ENCODE measurements at regions not wholly inside any gene's neighbourhood (a gene's known extent, or its start where the extent isn't known, plus 50 kb on each side); places are given as distances from the start of the nearest gene placed in this dataset.
A peak's percentile ranks its signal among the peaks of the same experiment; 100 is the strongest.

- peak in 4 of 5 donors; percentile 33 to 51 (median 46) for DNase-seq
- Histone ChIP-seq H3K36me3 (ENCODE audit: control insufficient read depth in 2 of 3, insufficient read depth in 3 of 3, low read length in 3 of 3) (no peaks in the 10 kb centered on the region), H3K27me3 (ENCODE audit: control insufficient read depth, insufficient read depth, low read length) (no peaks in the 10 kb centered on the region), H3K4me3 (ENCODE audit: low read length in 3 of 3) (no peak overlapping the region), H3K9me3 (ENCODE audit: control insufficient read depth in 2 of 3, insufficient read depth in 1 of 3, low read length in 3 of 3) (no peaks in the 10 kb centered on the region), H3K9ac (ENCODE audit: low read length in 3 of 3) (no peak overlapping the region), H3K4me1 (ENCODE audit: control insufficient read depth in 2 of 3, insufficient read depth in 2 of 3, low read depth in 1 of 3, low read length in 3 of 3) (no peaks in the 10 kb centered on the region), H3K27ac (ENCODE audit: low read depth in 2 of 2, low read length in 2 of 2) (no peak overlapping the region)
- FAIRE-seq, result no peak
- intact Hi-C loops (cut with DNase I), result no loop called here
- TF ChIP-seq CTCF (IDR thresholded peaks at IDR 0.05; ENCODE audit: borderline replicate concordance, extremely low read depth, insufficient read depth), result no peak
Measured at GRCh38 chr7:68813551-68814080, 784.7 kb upstream of the AUTS2 start.

GRCh38 chr7:68816491-68816890 lies 781.8 kb upstream of the AUTS2 start:
- Histone ChIP-seq H3K4me3 (ENCODE audit: low read length in 3 of 3) (no peak overlapping the region), H3K27ac (ENCODE audit: low read depth in 2 of 2, low read length in 2 of 2) (no peak overlapping the region), H3K27me3 (ENCODE audit: control insufficient read depth, insufficient read depth, low read length) (no peaks in the 10 kb centered on the region), H3K9ac (ENCODE audit: low read length in 3 of 3) (no peak overlapping the region), H3K4me1 (ENCODE audit: control insufficient read depth in 2 of 3, insufficient read depth in 2 of 3, low read depth in 1 of 3, low read length in 3 of 3) (no peaks in the 10 kb centered on the region), H3K9me3 (ENCODE audit: control insufficient read depth in 2 of 3, insufficient read depth in 1 of 3, low read length in 3 of 3) (no peaks in the 10 kb centered on the region), H3K36me3 (ENCODE audit: control insufficient read depth in 2 of 3, insufficient read depth in 3 of 3, low read length in 3 of 3) (no peaks in the 10 kb centered on the region)
- TF ChIP-seq CTCF (IDR thresholded peaks at IDR 0.05; ENCODE audit: borderline replicate concordance, extremely low read depth, insufficient read depth), result no peak
- DNase-seq (no peak), FAIRE-seq (no peak)
- intact Hi-C loops (cut with DNase I), result no loop called here

- DNase-seq (no peak), FAIRE-seq (no peak)
- H3K27me3 ChIP-seq (ENCODE audit: control insufficient read depth, insufficient read depth, low read length), result no peaks in the 10 kb centered on the region
- no peaks in the 10 kb centered on the region for H3K4me1 ChIP-seq (ENCODE audit: control insufficient read depth in 2 of 3, insufficient read depth in 2 of 3, low read depth in 1 of 3, low read length in 3 of 3)
- H3K4me3 ChIP-seq (ENCODE audit: low read length in 3 of 3), result no peak overlapping the region
- intact Hi-C loops (cut with DNase I), result no loop called here
- H3K9me3 ChIP-seq (ENCODE audit: control insufficient read depth in 2 of 3, insufficient read depth in 1 of 3, low read length in 3 of 3), result peaks cover 0 to 10% (median 5%) of the 10 kb centered on the region in 3 donors
- no peak overlapping the region for H3K9ac ChIP-seq (ENCODE audit: low read length in 3 of 3)
- H3K27ac ChIP-seq (ENCODE audit: low read depth in 2 of 2, low read length in 2 of 2), result no peak overlapping the region
- TF ChIP-seq CTCF (IDR thresholded peaks at IDR 0.05; ENCODE audit: borderline replicate concordance, extremely low read depth, insufficient read depth), result no peak
- no peaks in the 10 kb centered on the region for H3K36me3 ChIP-seq (ENCODE audit: control insufficient read depth in 2 of 3, insufficient read depth in 3 of 3, low read length in 3 of 3)
Measured at GRCh38 chr7:68820321-68820720, 778.0 kb upstream of the AUTS2 start.

GRCh38 chr7:68821846-68822245 lies 776.4 kb upstream of the AUTS2 start:
- no peak for DNase-seq
- no peaks in the 10 kb centered on the region for H3K36me3 ChIP-seq (ENCODE audit: control insufficient read depth in 2 of 3, insufficient read depth in 3 of 3, low read length in 3 of 3)
- no peak overlapping the region for H3K4me3 ChIP-seq (ENCODE audit: low read length in 3 of 3)
- intact Hi-C loops (cut with DNase I), result no loop called here
- no peak overlapping the region for H3K9ac ChIP-seq (ENCODE audit: low read length in 3 of 3)
- no peaks in the 10 kb centered on the region for H3K27me3 ChIP-seq (ENCODE audit: control insufficient read depth, insufficient read depth, low read length)
- H3K4me1 ChIP-seq (ENCODE audit: control insufficient read depth in 2 of 3, insufficient read depth in 2 of 3, low read depth in 1 of 3, low read length in 3 of 3), result no peaks in the 10 kb centered on the region
- H3K9me3 ChIP-seq (ENCODE audit: control insufficient read depth in 2 of 3, insufficient read depth in 1 of 3, low read length in 3 of 3), result peaks cover 0 to 10% (median 5%) of the 10 kb centered on the region in 3 donors
- FAIRE-seq, result no peak
- no peak overlapping the region for H3K27ac ChIP-seq (ENCODE audit: low read depth in 2 of 2, low read length in 2 of 2)
- TF ChIP-seq CTCF (IDR thresholded peaks at IDR 0.05; ENCODE audit: borderline replicate concordance, extremely low read depth, insufficient read depth), result no peak

Data from kidney (tissue), 13 donors.